ENCODE measurements at regions not wholly inside any gene's neighbourhood (a gene's known extent, or its start where the extent isn't known, plus 50 kb on each side); places are given as distances from the start of the nearest gene placed in this dataset.
"Not testable (repeated sequence)": the region's sequence is repeated elsewhere in the genome, so short reads cannot be mapped to it uniquely, and the experiment has no call there.

GRCh38 chr2:146624430-146625160, 1220.2 kb upstream of the ACVR2A start:
- peak; percentile 17 for DNase-seq

- peak; percentile 64 for DNase-seq
Measured at GRCh38 chr2:146623771-146624170, 1221.1 kb upstream of the ACVR2A start.

GRCh38 chr2:146621656-146622055, 1223.2 kb upstream of the ACVR2A start:
- DNase-seq, result no peak

- DNase-seq, result no peak
Measured at GRCh38 chr2:146615778-146616177, 1229.1 kb upstream of the ACVR2A start.

GRCh38 chr2:146608490-146608889, 1236.3 kb upstream of the ACVR2A start:
- no peak for DNase-seq

GRCh38 chr2:146604521-146604920, 1240.3 kb upstream of the ACVR2A start:
- DNase-seq, result no peak

GRCh38 chr2:146602856-146603255, 1242.0 kb upstream of the ACVR2A start:
- no peak for DNase-seq

GRCh38 chr2:146602383-146602782, 1242.4 kb upstream of the ACVR2A start:
- peak; percentile 65 for DNase-seq

GRCh38 chr2:146598791-146599190, 1246.0 kb upstream of the ACVR2A start:
- no peak for DNase-seq

GRCh38 chr2:146597291-146597690, 1247.5 kb upstream of the ACVR2A start:
- DNase-seq, result no peak

GRCh38 chr2:146591908-146592307, 1252.9 kb upstream of the ACVR2A start:
- no peak for DNase-seq

- DNase-seq, result no peak
Measured at GRCh38 chr2:146587291-146587713, 1257.5 kb upstream of the ACVR2A start.

GRCh38 chr2:146584316-146584715, 1260.5 kb upstream of the ACVR2A start:
- DNase-seq, result no peak

GRCh38 chr2:146579147-146579930, 1265.5 kb upstream of the ACVR2A start:
- peak; percentile 83 for DNase-seq

- peak; percentile 59 for DNase-seq
Measured at GRCh38 chr2:146576339-146577111, 1268.3 kb upstream of the ACVR2A start.

GRCh38 chr2:146572598-146572997, 1272.2 kb upstream of the ACVR2A start:
- peak; percentile 74 for DNase-seq

- no peak for DNase-seq
Measured at GRCh38 chr2:146561996-146562395, 1282.8 kb upstream of the ACVR2A start.

- DNase-seq, result no peak
Measured at GRCh38 chr2:146547236-146547635, 1297.6 kb upstream of the ACVR2A start.

- DNase-seq, result no peak
Measured at GRCh38 chr2:146544701-146545100, 1300.1 kb upstream of the ACVR2A start.

GRCh38 chr2:146541896-146542295, 1302.9 kb upstream of the ACVR2A start:
- DNase-seq, result no peak

GRCh38 chr2:146540271-146540932, 1304.4 kb upstream of the ACVR2A start:
- no peak for DNase-seq

- not testable (repeated sequence) for DNase-seq
Measured at GRCh38 chr2:146539739-146540138, 1305.1 kb upstream of the ACVR2A start.

GRCh38 chr2:146537477-146537876, 1307.4 kb upstream of the ACVR2A start:
- no peak for DNase-seq
